GM12892 (cell line): ENCODE measurements at regions not wholly inside any gene's neighbourhood (a gene's known extent, or its start where the extent isn't known, plus 50 kb on each side); places are given as distances from the start of the nearest gene placed in this dataset.

ENCODE experiments used
- POLR2A ChIP-seq: IDR thresholded peaks from 2 replicates; pipeline ENCODE4 v1.6.1; 2011; ENCODE audit warnings: low read depth, low read length, control low read depth
- POLR2AphosphoS5 ChIP-seq: IDR thresholded peaks from 2 replicates; pipeline ENCODE4 v1.6.1; 2011; ENCODE audit warnings: low read depth, low read length, control low read depth

- no peak for TF ChIP-seq POLR2A
- TF ChIP-seq POLR2AphosphoS5 = no peak
These were observed 131.7 kb upstream of the INTU start for GRCh38 chr4:127501103-127501502.
